ENCODE measurements at regions not wholly inside any gene's neighbourhood (a gene's known extent, or its start where the extent isn't known, plus 50 kb on each side); places are given as distances from the start of the nearest gene placed in this dataset.

DNA sequence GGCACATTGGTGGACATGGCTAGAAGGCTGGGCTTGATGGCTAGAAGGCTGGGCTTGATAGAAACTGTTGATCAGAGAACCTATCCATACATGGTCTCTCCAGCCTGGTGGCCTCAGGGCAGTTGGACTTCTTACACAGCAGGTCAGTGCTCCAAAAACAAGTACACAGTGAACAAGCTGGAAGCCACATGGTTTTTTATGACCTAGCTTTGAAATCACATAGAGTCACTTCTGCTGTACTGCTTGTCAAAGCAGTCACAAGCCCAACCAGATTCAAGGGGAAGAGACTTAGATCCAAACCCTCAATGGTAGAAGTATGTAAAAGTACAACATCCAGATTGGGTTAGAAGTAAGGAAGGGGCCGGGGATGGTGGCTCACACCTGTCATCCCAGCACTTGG, 89.4 kb upstream of the HES1 start:
- TF ChIP-seq EZH2 (IDR thresholded peaks at IDR 0.05; ENCODE audit: borderline replicate concordance) (no peak), EZH2phosphoT487 (IDR thresholded peaks at IDR 0.05; ENCODE audit: low read depth, severe bottlenecking, unreplicated experiment) (no peak)

Measured in hepatocyte (in vitro differentiated cells).